Neural crest cell (in vitro differentiated cells): ENCODE measurements at regions not wholly inside any gene's neighbourhood (a gene's known extent, or its start where the extent isn't known, plus 50 kb on each side); places are given as distances from the start of the nearest gene placed in this dataset.

Experiments used
- DNase-seq: peaks from one replicate; pipeline ENCODE4 v3.0.0; 2021; ENCODE audit warnings: low read depth, mixed read lengths, low spot score
- H3K27ac Mint-ChIP-seq: one replicate; pipeline ENCODE4 v1.8.0; 2021; ENCODE audit warnings: mild to moderate bottlenecking, mixed read lengths; ENCODE audit not compliant: unreplicated experiment
- H3K27me3 Mint-ChIP-seq: 2 replicates; pipeline ENCODE4 v1.8.0; 2021; ENCODE audit warnings: low read depth, mild to moderate bottlenecking, mixed read lengths
- H3K36me3 Mint-ChIP-seq: 2 replicates; pipeline ENCODE4 v1.8.0; 2021; ENCODE audit warnings: low read depth, mild to moderate bottlenecking, mixed read lengths
- H3K4me1 Mint-ChIP-seq: 2 replicates; pipeline ENCODE4 v1.8.0; 2021; ENCODE audit warnings: mixed read lengths
- H3K4me3 Mint-ChIP-seq: one replicate; pipeline ENCODE4 v1.8.0; 2021; ENCODE audit warnings: mild to moderate bottlenecking, mixed read lengths
- H3K9me3 Mint-ChIP-seq: 2 replicates; pipeline ENCODE4 v1.8.0; 2021; ENCODE audit warnings: mixed read lengths
- CTCF ChIP-seq: fragments of 200-600 bp; sonication (generic); conservative IDR thresholded peaks from 2 replicates; pipeline ENCODE4 v1.5.0; 2021; ENCODE audit warnings: antibody characterized with exemption, mild to moderate bottlenecking

- peaks cover 3% of the 10 kb centered on the region for H3K9me3 Mint-ChIP-seq
- H3K4me3 Mint-ChIP-seq, result no peak overlapping the region
- no peak for TF ChIP-seq CTCF
- H3K27me3 Mint-ChIP-seq, result no peaks in the 10 kb centered on the region
- no peak for DNase-seq
- peaks cover 20% of the 10 kb centered on the region for H3K4me1 Mint-ChIP-seq
- H3K27ac Mint-ChIP-seq, result no peak overlapping the region
- no peaks in the 10 kb centered on the region for H3K36me3 Mint-ChIP-seq
These were observed 90.1 kb upstream of the PHOX2B start for GRCh38 chr4:41838590-41838989.

DNA sequence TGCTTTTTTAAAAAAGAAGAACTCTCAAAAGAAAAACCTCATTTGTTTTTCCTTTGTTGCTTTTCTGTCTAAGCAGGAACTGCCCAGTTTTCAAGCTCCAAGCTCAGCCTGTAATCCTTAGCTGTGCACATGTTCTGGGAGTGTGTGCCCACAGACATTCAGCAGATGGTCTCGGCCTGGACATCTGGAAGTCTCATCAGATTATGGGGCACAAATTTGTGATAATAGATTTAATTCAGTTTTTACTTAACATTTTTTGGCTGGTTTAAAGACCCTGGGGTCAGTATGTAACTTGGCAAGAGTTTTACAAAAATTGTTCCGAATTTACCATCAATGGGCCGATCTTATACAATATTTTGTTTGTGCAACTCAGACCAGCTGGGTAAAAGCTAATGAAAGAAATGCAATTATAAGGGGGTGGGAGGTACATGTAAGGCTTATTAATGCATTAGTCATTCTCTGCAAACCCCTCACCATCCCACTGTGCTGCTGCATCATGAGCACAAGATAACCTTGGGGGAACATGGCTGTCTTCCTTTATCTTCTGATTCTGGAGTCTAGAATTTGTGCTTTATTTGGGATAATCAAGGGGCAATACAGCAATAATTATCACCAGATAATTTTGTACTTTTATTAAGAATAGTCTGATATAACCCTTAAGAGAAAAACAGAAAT is 86.9 kb upstream of the PHOX2B start:
- no peak for TF ChIP-seq CTCF
- Mint-ChIP-seq H3K4me1 (peaks cover 28% of the 10 kb centered on the region), H3K27ac (no peak overlapping the region), H3K4me3 (no peak overlapping the region), H3K9me3 (peaks cover 5% of the 10 kb centered on the region), H3K36me3 (no peaks in the 10 kb centered on the region), H3K27me3 (no peaks in the 10 kb centered on the region)
- DNase-seq, result no peak

DNA sequence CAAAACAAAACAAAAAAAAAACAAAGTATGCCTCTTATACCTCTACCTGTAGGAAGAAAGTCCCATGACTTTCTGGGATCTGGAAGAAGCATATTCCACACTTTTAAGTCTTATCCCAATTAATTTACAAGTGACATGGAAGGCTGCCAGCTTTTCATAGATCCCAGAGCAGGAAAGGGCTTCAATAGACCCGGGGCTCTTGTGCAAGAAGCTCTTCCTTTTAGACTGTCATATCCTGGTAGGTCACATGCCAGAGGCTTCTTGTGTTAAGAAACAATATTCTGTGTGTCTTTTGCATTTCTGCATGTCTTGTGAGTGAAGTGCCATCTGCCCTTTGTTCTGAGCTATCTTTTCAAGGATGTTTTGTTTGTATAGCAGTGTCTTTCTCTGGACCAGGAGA is 84.4 kb upstream of the PHOX2B start:
- Mint-ChIP-seq H3K36me3 (no peaks in the 10 kb centered on the region), H3K9me3 (peaks cover 5% of the 10 kb centered on the region), H3K27ac (no peak overlapping the region), H3K4me3 (no peak overlapping the region), H3K27me3 (no peaks in the 10 kb centered on the region), H3K4me1 (peaks cover 9% of the 10 kb centered on the region)
- no peak for DNase-seq
- TF ChIP-seq CTCF, result no peak

DNA sequence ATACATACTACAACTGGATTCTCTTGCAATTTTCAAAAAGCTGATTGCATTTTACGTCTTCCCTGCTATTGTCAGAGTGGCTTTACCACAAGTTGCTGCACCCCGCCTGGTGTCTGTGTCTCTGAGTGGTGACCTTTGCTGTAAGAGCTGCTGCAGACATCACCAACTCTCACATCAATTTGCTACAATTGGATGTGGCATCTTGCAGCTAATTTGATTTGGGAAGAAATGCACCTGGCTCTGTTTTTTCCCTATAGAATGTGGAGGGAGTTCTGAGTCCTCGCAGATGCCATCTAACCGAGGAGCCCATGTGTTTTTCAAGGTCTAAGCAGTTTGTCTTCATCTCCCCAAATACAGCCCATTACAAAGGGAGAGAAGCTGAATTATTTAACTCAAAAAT is 73.8 kb upstream of the PHOX2B start:
- Mint-ChIP-seq H3K27ac (no peak overlapping the region), H3K4me1 (peaks cover 17% of the 10 kb centered on the region), H3K4me3 (no peak overlapping the region), H3K36me3 (no peaks in the 10 kb centered on the region), H3K9me3 (peaks cover under 1% of the 10 kb centered on the region), H3K27me3 (peaks cover 56% of the 10 kb centered on the region)
- no peak for DNase-seq
- TF ChIP-seq CTCF, result no peak

DNA sequence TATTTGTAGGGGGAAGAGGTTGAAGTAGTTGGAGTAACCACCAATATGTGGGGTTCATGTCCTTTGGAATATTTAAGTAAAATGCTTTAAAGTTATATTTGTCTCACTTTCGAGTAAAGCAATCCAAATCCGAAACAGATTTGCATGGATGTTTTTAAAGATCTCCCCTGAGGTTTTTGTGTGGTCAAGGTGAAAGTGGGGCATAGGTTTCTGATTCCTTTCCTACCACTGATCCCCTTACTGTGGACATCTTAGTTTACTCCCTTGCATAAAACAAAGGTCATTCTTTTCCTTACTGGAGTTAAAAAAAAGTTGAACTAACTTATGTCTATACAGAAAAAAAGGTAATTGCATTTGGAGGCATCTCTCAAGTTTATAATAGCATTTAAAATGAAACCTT is 71.9 kb upstream of the PHOX2B start:
- Mint-ChIP-seq H3K27ac (no peak overlapping the region), H3K4me1 (peaks cover 17% of the 10 kb centered on the region), H3K4me3 (no peak overlapping the region), H3K9me3 (no peaks in the 10 kb centered on the region), H3K36me3 (no peaks in the 10 kb centered on the region), H3K27me3 (peaks cover 63% of the 10 kb centered on the region)
- TF ChIP-seq CTCF, result no peak
- no peak for DNase-seq
